ENCODE measurements at regions not wholly inside any gene's neighbourhood (a gene's known extent, or its start where the extent isn't known, plus 50 kb on each side); places are given as distances from the start of the nearest gene placed in this dataset.

GRCh38 chr2:225837328-225837727 is 437.8 kb downstream of the NYAP2 start:
- Histone ChIP-seq H3K27me3 (ENCODE audit: control insufficient read depth in 3 of 3, insufficient read depth in 3 of 3, low read length in 2 of 3) (no peaks in the 10 kb centered on the region), H3K4me3 (no peak overlapping the region), H3K27ac (ENCODE audit: low read depth in 1 of 2, low read length in 1 of 2) (no peak overlapping the region), H3K4me1 (ENCODE audit: control insufficient read depth in 5 of 5, insufficient read depth in 5 of 5, low read length in 5 of 5) (peaks cover 0 to 3% (median 0%) of the 10 kb centered on the region in 5 donors), H3K9ac (ENCODE audit: insufficient read depth in 1 of 2, low read length in 2 of 2) (no peak overlapping the region), H3K9me3 (ENCODE audit: control insufficient read depth in 4 of 4, insufficient read depth in 3 of 4, low read length in 3 of 4) (no peaks in the 10 kb centered on the region), H3K36me3 (ENCODE audit: control insufficient read depth in 4 of 4, insufficient read depth in 4 of 4, low read length in 4 of 4) (no peaks in the 10 kb centered on the region)
- WGBS, 2 donors = 69 to 74% methylated on average over 1 of the region's 1 CpG
- ATAC-seq (ENCODE audit: insufficient read depth, low FRiP score) = no peak
- TF ChIP-seq CTCF (IDR thresholded peaks at IDR 0.05; ENCODE audit: control extremely low read depth, extremely low read depth) = no peak
- DNase-seq = no peak

GRCh38 chr2:225824748-225825449 is 425.4 kb downstream of the NYAP2 start:
- Histone ChIP-seq H3K36me3 (ENCODE audit: control insufficient read depth in 4 of 4, insufficient read depth in 4 of 4, low read length in 4 of 4) (no peaks in the 10 kb centered on the region), H3K4me3 (no peak overlapping the region), H3K9ac (ENCODE audit: insufficient read depth in 1 of 2, low read length in 2 of 2) (no peak overlapping the region), H3K9me3 (ENCODE audit: control insufficient read depth in 4 of 4, insufficient read depth in 3 of 4, low read length in 3 of 4) (peaks cover 0 to 5% (median 0%) of the 10 kb centered on the region in 4 donors), H3K27ac (ENCODE audit: low read depth in 1 of 2, low read length in 1 of 2) (no peak overlapping the region), H3K27me3 (ENCODE audit: control insufficient read depth in 3 of 3, insufficient read depth in 3 of 3, low read length in 2 of 3) (no peaks in the 10 kb centered on the region), H3K4me1 (ENCODE audit: control insufficient read depth in 5 of 5, insufficient read depth in 5 of 5, low read length in 5 of 5) (no peaks in the 10 kb centered on the region)
- ATAC-seq (ENCODE audit: insufficient read depth, low FRiP score) = no peak
- no peak for DNase-seq
- 86 to 89% methylated on average over 11 of the region's 11 CpGs for WGBS, 2 donors
- no peak for TF ChIP-seq CTCF (IDR thresholded peaks at IDR 0.05; ENCODE audit: control extremely low read depth, extremely low read depth)

DNA sequence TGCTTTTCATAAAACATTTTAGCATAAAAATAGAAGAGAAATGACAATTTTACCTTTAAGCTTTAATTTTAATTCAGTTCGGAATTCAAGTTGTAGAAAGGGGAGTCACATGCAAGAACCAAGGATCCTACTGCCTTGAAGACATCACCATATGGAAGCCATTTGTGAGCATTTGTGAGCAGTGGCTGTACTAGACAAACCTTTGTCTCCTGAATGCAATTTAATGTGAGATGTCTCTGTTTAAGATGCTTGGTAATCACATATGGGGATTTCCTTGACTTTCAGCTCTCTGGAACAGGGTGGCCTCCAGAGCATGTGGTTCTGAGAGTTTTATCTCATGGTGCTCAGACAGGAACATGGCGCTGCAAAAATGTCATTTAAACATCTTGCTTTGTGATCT is 421.8 kb downstream of the NYAP2 start:
- ATAC-seq (ENCODE audit: insufficient read depth, low FRiP score) (no peak), DNase-seq (no peak)
- WGBS, 2 donors = 86 to 94% methylated on average over 2 of the region's 2 CpGs
- H3K9ac ChIP-seq (ENCODE audit: insufficient read depth in 1 of 2, low read length in 2 of 2) = no peak overlapping the region
- no peaks in the 10 kb centered on the region for H3K36me3 ChIP-seq (ENCODE audit: control insufficient read depth in 4 of 4, insufficient read depth in 4 of 4, low read length in 4 of 4)
- H3K9me3 ChIP-seq (ENCODE audit: control insufficient read depth in 4 of 4, insufficient read depth in 3 of 4, low read length in 3 of 4) = peaks cover 0 to 5% (median 0%) of the 10 kb centered on the region in 4 donors
- no peaks in the 10 kb centered on the region for H3K27me3 ChIP-seq (ENCODE audit: control insufficient read depth in 3 of 3, insufficient read depth in 3 of 3, low read length in 2 of 3)
- no peak overlapping the region for H3K27ac ChIP-seq (ENCODE audit: low read depth in 1 of 2, low read length in 1 of 2)
- no peaks in the 10 kb centered on the region for H3K4me1 ChIP-seq (ENCODE audit: control insufficient read depth in 5 of 5, insufficient read depth in 5 of 5, low read length in 5 of 5)
- H3K4me3 ChIP-seq = no peak overlapping the region
- TF ChIP-seq CTCF (IDR thresholded peaks at IDR 0.05; ENCODE audit: control extremely low read depth, extremely low read depth) = no peak

DNA sequence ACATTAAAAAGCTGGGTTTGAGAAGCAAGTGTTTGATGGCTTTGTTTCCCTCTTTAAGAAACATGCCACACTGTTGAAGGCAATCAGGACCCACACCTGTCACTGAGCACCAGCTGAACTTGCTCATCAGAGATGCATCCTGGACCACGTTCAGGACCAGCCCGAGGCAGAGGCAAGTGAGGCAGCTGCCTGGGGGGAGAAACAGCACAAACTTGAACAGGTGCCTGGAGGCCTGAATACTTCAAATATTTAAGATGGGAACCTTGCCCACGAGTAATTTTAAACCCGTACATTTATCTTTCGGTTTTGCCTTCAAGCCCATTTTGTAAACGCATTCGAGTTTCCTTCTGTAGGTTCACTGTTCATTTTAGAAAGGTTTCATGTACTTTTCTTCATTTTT is 421.3 kb downstream of the NYAP2 start:
- peaks cover 0 to 5% (median 0%) of the 10 kb centered on the region in 4 donors for H3K9me3 ChIP-seq (ENCODE audit: control insufficient read depth in 4 of 4, insufficient read depth in 3 of 4, low read length in 3 of 4)
- H3K9ac ChIP-seq (ENCODE audit: insufficient read depth in 1 of 2, low read length in 2 of 2) = no peak overlapping the region
- H3K27me3 ChIP-seq (ENCODE audit: control insufficient read depth in 3 of 3, insufficient read depth in 3 of 3, low read length in 2 of 3) = no peaks in the 10 kb centered on the region
- TF ChIP-seq CTCF (IDR thresholded peaks at IDR 0.05; ENCODE audit: control extremely low read depth, extremely low read depth) = no peak
- ATAC-seq (ENCODE audit: insufficient read depth, low FRiP score) (no peak), DNase-seq (no peak)
- H3K36me3 ChIP-seq (ENCODE audit: control insufficient read depth in 4 of 4, insufficient read depth in 4 of 4, low read length in 4 of 4) = no peaks in the 10 kb centered on the region
- H3K4me3 ChIP-seq = no peak overlapping the region
- H3K27ac ChIP-seq (ENCODE audit: low read depth in 1 of 2, low read length in 1 of 2) = no peak overlapping the region
- 81 to 88% methylated on average over 7 of the region's 7 CpGs for WGBS, 2 donors
- H3K4me1 ChIP-seq (ENCODE audit: control insufficient read depth in 5 of 5, insufficient read depth in 5 of 5, low read length in 5 of 5) = no peaks in the 10 kb centered on the region

Measured in lung (tissue), 11 donors.